Hematopoietic multipotent progenitor cell treated with erythropoietin and hydrocortisone succinate and interleukin-3 and kit ligand, for 4 days (in vitro differentiated cells): ENCODE measurements at regions not wholly inside any gene's neighbourhood (a gene's known extent, or its start where the extent isn't known, plus 50 kb on each side); places are given as distances from the start of the nearest gene placed in this dataset.

Experiments
- DNase-seq: peaks from one replicate; pipeline ENCODE4 v3.0.0-alpha.2; 2015

- no peak for DNase-seq
Observed at GRCh38 chr1:13878021-13878420, 178.0 kb downstream of the PRDM2 start.

DNA sequence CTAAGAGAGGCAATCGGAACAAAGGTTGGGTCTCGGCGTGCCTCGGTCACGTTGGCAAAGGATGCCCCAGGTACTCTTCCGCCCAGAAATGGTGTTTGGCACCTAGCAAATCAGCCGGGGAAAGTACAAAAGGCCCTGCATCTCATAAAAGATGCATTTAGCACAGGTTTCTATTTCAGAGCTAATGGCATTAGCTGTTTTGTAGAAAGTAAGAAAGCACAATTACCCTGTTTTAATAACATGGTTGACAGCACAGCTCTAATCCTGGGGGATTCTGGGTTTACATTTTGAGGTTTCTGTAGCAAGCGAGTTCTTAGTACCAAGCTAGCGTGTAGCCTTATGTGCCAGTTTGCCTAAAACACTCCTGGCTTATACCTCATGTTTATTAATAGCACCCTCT is 178.5 kb downstream of the PRDM2 start:
- no peak for DNase-seq

- no peak for DNase-seq
Observed at GRCh38 chr1:13881385-13882088, 181.5 kb downstream of the PRDM2 start.

DNA sequence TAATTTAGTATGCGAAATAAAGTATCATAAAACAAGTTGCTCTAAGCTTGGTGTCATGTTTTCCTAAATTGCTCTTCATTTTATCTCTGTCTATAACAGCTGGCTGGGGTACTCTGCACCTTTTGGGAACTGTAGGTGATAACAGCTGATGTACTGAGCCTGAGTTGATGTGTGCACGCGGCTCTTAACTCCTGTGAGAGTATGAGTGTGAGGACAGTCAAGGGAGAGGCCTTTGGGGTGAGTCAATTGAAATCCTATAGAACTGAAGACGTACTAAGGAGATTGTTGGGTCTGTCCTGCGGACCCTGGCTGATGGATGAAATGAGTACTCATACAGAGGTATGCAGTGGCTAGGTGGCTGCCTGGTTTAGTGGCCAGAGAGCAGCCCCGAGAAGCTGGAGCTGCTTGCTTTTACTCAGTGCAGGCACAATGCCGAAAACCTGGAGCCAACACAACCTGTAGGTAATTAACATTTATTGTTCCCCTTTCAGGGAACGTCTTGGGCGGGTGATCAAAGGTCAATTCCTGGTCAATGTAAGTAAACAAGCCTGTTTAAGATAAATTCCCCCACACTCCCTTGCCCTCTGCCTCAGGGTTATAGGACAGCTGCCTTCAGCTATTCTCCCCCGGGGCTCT is 188.5 kb downstream of the PRDM2 start:
- no peak for DNase-seq

- DNase-seq: no peak
Observed at GRCh38 chr1:13889495-13889894, 189.5 kb downstream of the PRDM2 start.

DNA sequence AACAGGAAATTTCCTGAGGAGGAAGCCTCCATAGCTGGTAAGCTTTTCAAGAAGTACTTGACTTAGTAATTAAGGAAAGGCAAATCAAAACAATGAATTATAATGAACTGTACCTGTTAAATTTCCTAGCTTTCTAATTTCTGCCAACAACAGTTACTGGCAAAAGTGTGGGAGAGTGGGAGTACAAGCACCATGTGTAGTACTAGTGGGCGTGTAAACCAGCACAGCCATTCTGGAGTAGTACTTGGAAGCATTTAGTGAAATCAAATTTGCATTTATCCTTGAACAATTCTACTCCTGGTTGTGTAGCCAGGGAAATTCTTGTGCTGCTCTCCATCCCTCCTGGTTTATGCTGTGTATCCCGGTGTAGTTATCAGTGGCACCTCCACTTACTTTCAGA is 190.8 kb downstream of the PRDM2 start:
- no peak for DNase-seq

DNA sequence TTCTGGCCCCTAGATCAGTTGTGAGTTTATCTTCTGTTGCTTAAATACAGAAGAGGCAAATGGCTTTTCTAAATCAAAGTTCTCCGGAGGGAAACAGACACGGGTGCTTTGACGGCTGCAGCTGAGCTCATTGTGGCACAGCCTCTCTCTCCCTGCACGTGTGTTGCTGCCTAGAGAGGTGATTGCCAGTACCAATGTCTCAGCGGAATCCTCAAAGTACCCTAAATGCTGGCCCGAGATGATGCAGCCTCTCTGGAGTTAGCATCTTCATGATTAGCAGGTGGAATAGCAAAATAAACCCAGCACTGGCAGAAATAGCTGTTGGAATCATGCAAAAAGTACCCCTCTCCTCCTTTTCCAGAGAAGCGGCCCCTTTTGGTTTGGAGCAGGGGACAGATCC is 192.2 kb downstream of the PRDM2 start:
- no peak for DNase-seq

GRCh38 chr1:13892671-13893325 is 192.8 kb downstream of the PRDM2 start:
- no peak for DNase-seq

- DNase-seq: no peak
Observed at GRCh38 chr1:13893409-13893821, 193.4 kb downstream of the PRDM2 start.

- DNase-seq: no peak
Observed at GRCh38 chr1:13896932-13897331, 196.9 kb downstream of the PRDM2 start.

DNA sequence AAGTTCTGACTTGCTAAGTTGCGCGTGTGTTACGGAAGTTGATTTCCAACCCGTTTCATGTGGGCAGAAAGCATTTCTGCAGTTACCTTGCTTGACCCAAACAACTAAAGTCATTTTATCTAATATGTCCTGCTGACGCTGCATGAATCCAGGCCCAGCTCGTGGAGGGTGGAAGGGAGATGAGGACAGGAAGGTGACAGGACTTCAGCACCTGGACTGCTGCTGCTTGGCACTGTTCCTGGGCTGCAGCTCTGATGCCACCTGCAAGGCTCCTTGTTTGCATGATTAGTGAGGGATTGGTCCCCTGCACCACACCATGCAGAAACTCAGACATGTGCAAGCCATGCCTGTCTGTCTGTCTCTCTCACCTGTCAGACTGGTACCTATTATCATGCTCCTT is 198.4 kb downstream of the PRDM2 start:
- DNase-seq: no peak

GRCh38 chr1:13899856-13900255 is 199.9 kb downstream of the PRDM2 start:
- no peak for DNase-seq

DNA sequence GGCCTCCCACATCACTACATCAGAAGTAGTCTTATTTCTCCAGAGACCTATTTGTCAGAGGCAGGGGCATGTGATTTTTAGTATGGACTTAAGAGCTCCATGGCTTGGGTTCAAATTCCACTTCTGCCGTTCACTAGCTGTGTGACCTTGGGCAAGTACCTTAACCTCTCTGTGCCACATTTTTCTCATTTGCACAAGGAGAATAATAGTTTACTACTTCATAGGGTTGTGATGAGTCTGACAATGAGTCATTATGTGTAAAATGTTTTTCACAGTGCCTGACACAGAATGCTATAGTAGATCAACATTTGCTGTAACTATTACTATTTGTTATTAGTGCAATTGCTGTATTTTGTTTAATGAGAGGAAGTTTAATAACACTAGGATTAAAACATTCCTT is 200.6 kb downstream of the PRDM2 start:
- DNase-seq: no peak

- no peak for DNase-seq
Observed at GRCh38 chr1:13901039-13901438, 201.1 kb downstream of the PRDM2 start.

GRCh38 chr1:13901597-13901996 is 201.6 kb downstream of the PRDM2 start:
- DNase-seq: no peak

GRCh38 chr1:13908128-13908527 is 208.1 kb downstream of the PRDM2 start:
- DNase-seq: no peak

- no peak for DNase-seq
Observed at GRCh38 chr1:13911697-13912619, 212.0 kb downstream of the PRDM2 start.

DNA sequence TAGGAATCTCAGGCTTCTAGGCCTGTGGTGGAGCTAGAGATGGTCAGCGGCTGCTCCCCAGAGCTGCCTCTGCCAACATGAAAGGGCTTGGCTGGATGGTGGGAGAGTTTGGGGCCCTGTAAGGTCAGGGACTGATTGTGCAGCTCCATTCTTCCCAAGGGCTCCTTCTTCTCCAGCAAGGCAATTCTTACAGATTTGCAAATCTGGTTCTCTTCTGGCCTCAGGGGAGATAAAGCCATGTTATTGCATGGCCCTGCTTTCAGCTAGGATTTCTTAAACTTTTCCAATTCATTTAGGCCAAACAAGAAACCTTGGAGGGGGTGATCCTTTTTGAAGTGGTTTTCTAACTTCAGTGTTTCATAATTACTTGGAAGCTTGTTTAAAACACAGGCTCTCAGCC is 213.4 kb downstream of the PRDM2 start:
- no peak for DNase-seq

- no peak for DNase-seq
Observed at GRCh38 chr1:13916530-13916929, 216.5 kb downstream of the PRDM2 start.

- no peak for DNase-seq
Observed at GRCh38 chr1:13917607-13918006, 217.6 kb downstream of the PRDM2 start.

DNA sequence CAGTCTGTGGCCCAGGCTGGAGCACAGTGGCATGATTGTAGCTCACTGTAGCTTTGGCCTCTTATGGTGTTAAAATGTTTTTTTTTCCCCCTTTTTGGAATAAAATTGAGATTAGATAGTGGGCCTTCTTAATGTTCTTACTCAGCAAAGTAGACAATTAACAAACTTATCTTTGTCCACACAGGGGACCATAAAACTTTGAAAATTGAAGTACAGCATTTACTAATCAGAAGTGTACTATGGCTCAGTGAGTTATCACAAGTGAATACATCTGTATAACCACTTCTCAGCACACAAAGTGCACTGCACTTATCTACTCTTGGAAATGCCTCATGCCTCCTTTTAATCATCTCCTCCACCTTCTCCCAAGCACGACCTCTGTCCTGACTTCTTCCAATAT is 218.9 kb downstream of the PRDM2 start:
- no peak for DNase-seq

DNA sequence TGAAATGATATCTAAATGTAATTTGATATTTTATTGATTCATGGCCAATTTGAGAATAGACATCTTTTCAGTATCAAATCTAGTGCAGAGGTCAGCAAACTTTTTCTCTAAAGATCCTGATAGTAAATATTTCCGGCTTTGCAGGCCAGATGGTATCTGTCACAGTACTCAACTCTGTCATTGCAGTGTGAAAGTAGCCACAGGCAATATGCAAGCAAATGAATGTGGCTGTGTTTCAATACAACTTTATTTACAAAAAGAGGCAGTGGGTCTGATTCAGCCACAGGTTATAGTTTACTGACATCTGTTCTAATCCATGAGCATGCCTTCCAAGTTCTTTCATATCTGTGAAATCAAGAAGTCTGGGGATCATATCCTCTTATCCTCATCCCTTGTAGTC is 221.2 kb downstream of the PRDM2 start:
- no peak for DNase-seq

- DNase-seq: no peak
Observed at GRCh38 chr1:13922466-13923110, 222.6 kb downstream of the PRDM2 start.
